CD4-positive, alpha-beta T cell treated with Interleukin-4 for 4 hours (primary cell): ENCODE measurements at regions not wholly inside any gene's neighbourhood (a gene's known extent, or its start where the extent isn't known, plus 50 kb on each side); places are given as distances from the start of the nearest gene placed in this dataset.

Experiments used
- DNase-seq: peaks from one replicate; pipeline ENCODE4 v3.0.0-alpha.2; 2020

- DNase-seq = no peak
Observed at GRCh38 chr18:33805592-33805991, 227.6 kb downstream of the ASXL3 start.

- DNase-seq = no peak
Observed at GRCh38 chr18:33804258-33804657, 226.2 kb downstream of the ASXL3 start.

GRCh38 chr18:33803636-33804035 lies 225.6 kb downstream of the ASXL3 start:
- no peak for DNase-seq

- no peak for DNase-seq
Observed at GRCh38 chr18:33802955-33803354, 224.9 kb downstream of the ASXL3 start.
